Neural cell (in vitro differentiated cells): ENCODE measurements at regions not wholly inside any gene's neighbourhood (a gene's known extent, or its start where the extent isn't known, plus 50 kb on each side); places are given as distances from the start of the nearest gene placed in this dataset.

Experiments
- H2AFZ ChIP-seq: fragments of 200-600, 300-800 bp; sonication (generic), shearing (Covaris generic); 2 replicates; pipeline ENCODE4 v1.6.0; 2014; ENCODE audit warnings: low read depth, mild to moderate bottlenecking, antibody characterized with exemption, low read length, moderate library complexity
- H3F3A ChIP-seq: fragments of 200-600 bp; shearing (Covaris generic); 2 replicates; pipeline ENCODE4 v1.6.1; 2016; ENCODE audit warnings: mild to moderate bottlenecking, moderate library complexity, mixed read lengths, antibody characterized with exemption, low read length; ENCODE audit not compliant: insufficient read depth, poor library complexity, severe bottlenecking
- H3K27ac ChIP-seq: fragments of 200-600, 300-800 bp; sonication (generic), shearing (Covaris generic); 2 replicates; pipeline ENCODE4 v1.5.1; 2014; ENCODE audit warnings: mild to moderate bottlenecking, low read length, moderate library complexity
- H3K27me3 ChIP-seq: fragments of 300-800, 200-600 bp; sonication (generic), shearing (Covaris generic); 2 replicates; pipeline ENCODE4 v1.6.0; 2014; ENCODE audit warnings: mild to moderate bottlenecking, low read depth, low read length, moderate library complexity; ENCODE audit not compliant: insufficient read depth
- H3K36me3 ChIP-seq: fragments of 300-800, 200-600 bp; sonication (generic), shearing (Covaris generic); 2 replicates; pipeline ENCODE4 v1.5.1; 2014; ENCODE audit warnings: mild to moderate bottlenecking, antibody characterized with exemption, low read length, moderate library complexity; ENCODE audit not compliant: insufficient read depth
- H3K4me2 ChIP-seq: fragments of 300-800, 200-600 bp; sonication (generic), shearing (Covaris generic); 2 replicates; pipeline ENCODE4 v1.6.0; 2014; ENCODE audit warnings: mild to moderate bottlenecking, low read length
- H3K4me3 ChIP-seq: fragments of 300-800, 200-600 bp; sonication (generic), shearing (Covaris generic); 2 replicates; pipeline ENCODE4 v1.5.1; 2014; ENCODE audit warnings: mild to moderate bottlenecking, low read length, moderate library complexity
- H3K79me2 ChIP-seq: fragments of 200-600 bp; shearing (Covaris generic); replicated peaks from 2 replicates; pipeline ENCODE4 v1.6.0; 2014; ENCODE audit warnings: mild to moderate bottlenecking, low read length, moderate library complexity; ENCODE audit not compliant: insufficient read depth
- H3K9ac ChIP-seq: fragments of 300-800, 200-600 bp; sonication (generic), shearing (Covaris generic); 2 replicates; pipeline ENCODE4 v1.6.1; 2016; ENCODE audit warnings: mild to moderate bottlenecking, low read length, mixed read lengths
- H3K9me2 ChIP-seq: fragments of 200-600 bp; shearing (Covaris generic); 2 replicates; pipeline ENCODE4 v1.6.1; 2016; ENCODE audit warnings: mild to moderate bottlenecking, low read length, mixed read lengths; ENCODE audit not compliant: insufficient read depth
- H3K9me3 ChIP-seq: fragments of 200-600, 300-800 bp; sonication (generic), shearing (Covaris generic); 2 replicates; pipeline ENCODE4 v1.6.1; 2016; ENCODE audit warnings: mild to moderate bottlenecking, mixed run types, low read length, moderate library complexity, mixed read lengths
- H4K20me1 ChIP-seq: fragments of 200-600 bp; shearing (Covaris generic); 2 replicates; pipeline ENCODE4 v1.6.1; 2016; ENCODE audit warnings: mild to moderate bottlenecking, mixed run types; ENCODE audit not compliant: insufficient read depth
- EP300 ChIP-seq: fragments of 450-650 bp; conservative IDR thresholded peaks from 2 replicates; pipeline ENCODE4 v1.6.1; 2014; ENCODE audit warnings: antibody characterized with exemption, mild to moderate bottlenecking, moderate library complexity; ENCODE audit not compliant: poor library complexity, severe bottlenecking
- EZH2 ChIP-seq: fragments of 200-600, 300-800 bp; shearing (Covaris generic), sonication (generic); IDR thresholded peaks from 2 replicates; pipeline ENCODE4 v1.6.1; 2014; ENCODE audit warnings: antibody characterized with exemption, low read length, borderline replicate concordance, mild to moderate bottlenecking; ENCODE audit not compliant: insufficient read depth, poor library complexity, severe bottlenecking
- MXI1 ChIP-seq: fragments of 450-650 bp; conservative IDR thresholded peaks from 2 replicates; pipeline ENCODE4 v1.6.1; 2014; ENCODE audit warnings: antibody characterized with exemption, mild to moderate bottlenecking; ENCODE audit not compliant: poor library complexity, severe bottlenecking
- POLR2AphosphoS5 ChIP-seq: IDR thresholded peaks from 2 replicates; pipeline ENCODE4 v1.6.1; 2012
- RAD21 ChIP-seq: fragments of 450-650 bp; conservative IDR thresholded peaks from 2 replicates; pipeline ENCODE4 v1.6.1; 2014; ENCODE audit warnings: antibody characterized with exemption, mild to moderate bottlenecking, moderate library complexity
- SMC3 ChIP-seq: fragments of 450-650 bp; conservative IDR thresholded peaks from 2 replicates; pipeline ENCODE4 v1.6.1; 2014; ENCODE audit warnings: antibody characterized with exemption, mild to moderate bottlenecking, moderate library complexity; ENCODE audit not compliant: poor library complexity
- TAF1 ChIP-seq: IDR thresholded peaks from 2 replicates; pipeline ENCODE4 v1.6.1; 2012; ENCODE audit warnings: low read depth
- TF ChIP-seq, protein P1 (sequence below): IDR thresholded peaks from 2 replicates; pipeline ENCODE4 v1.6.1; 2012; ENCODE audit warnings: borderline replicate concordance
- TF ChIP-seq, protein P2 (sequence below): fragments of 450-650 bp; IDR thresholded peaks from 2 replicates; pipeline ENCODE4 v1.5.1; 2014; ENCODE audit warnings: antibody characterized with exemption, mild to moderate bottlenecking, moderate library complexity; ENCODE audit not compliant: poor library complexity, severe bottlenecking

DNA sequence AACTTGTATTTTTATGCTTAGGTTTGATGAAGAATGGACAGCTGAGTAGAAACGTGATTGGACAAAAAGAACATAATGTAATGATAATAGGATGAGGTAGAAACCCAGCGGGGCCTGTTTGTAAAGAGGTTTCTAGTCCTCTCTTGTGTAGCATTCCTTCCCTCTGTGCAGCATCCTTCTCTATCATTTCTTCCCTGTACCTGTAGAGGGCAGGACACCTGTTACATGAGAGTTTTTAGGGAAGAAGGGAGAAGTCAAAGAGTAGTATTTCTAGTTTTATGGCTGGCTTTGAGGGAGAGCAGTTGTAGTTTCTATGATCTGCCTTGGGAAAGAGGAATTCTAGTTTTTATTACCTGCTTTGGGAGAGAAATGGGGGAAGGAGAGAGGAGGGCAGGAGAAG is 162.1 kb upstream of the FST start:
- H3K9me2 ChIP-seq, result no peaks in the 10 kb centered on the region
- H3K79me2 ChIP-seq, result no peaks in the 10 kb centered on the region
- H3F3A ChIP-seq, result no peaks in the 10 kb centered on the region
- no peaks in the 10 kb centered on the region for H3K36me3 ChIP-seq
- TF ChIP-seq POLR2AphosphoS5 (no peak), EP300 (no peak), MXI1 (no peak), SMC3 (no peak), EZH2 (no peak), TAF1 (no peak), RAD21 (no peak)
- TF ChIP-seq, protein P1, sequence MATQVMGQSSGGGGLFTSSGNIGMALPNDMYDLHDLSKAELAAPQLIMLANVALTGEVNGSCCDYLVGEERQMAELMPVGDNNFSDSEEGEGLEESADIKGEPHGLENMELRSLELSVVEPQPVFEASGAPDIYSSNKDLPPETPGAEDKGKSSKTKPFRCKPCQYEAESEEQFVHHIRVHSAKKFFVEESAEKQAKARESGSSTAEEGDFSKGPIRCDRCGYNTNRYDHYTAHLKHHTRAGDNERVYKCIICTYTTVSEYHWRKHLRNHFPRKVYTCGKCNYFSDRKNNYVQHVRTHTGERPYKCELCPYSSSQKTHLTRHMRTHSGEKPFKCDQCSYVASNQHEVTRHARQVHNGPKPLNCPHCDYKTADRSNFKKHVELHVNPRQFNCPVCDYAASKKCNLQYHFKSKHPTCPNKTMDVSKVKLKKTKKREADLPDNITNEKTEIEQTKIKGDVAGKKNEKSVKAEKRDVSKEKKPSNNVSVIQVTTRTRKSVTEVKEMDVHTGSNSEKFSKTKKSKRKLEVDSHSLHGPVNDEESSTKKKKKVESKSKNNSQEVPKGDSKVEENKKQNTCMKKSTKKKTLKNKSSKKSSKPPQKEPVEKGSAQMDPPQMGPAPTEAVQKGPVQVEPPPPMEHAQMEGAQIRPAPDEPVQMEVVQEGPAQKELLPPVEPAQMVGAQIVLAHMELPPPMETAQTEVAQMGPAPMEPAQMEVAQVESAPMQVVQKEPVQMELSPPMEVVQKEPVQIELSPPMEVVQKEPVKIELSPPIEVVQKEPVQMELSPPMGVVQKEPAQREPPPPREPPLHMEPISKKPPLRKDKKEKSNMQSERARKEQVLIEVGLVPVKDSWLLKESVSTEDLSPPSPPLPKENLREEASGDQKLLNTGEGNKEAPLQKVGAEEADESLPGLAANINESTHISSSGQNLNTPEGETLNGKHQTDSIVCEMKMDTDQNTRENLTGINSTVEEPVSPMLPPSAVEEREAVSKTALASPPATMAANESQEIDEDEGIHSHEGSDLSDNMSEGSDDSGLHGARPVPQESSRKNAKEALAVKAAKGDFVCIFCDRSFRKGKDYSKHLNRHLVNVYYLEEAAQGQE, result no peak
- TF ChIP-seq, protein P2, sequence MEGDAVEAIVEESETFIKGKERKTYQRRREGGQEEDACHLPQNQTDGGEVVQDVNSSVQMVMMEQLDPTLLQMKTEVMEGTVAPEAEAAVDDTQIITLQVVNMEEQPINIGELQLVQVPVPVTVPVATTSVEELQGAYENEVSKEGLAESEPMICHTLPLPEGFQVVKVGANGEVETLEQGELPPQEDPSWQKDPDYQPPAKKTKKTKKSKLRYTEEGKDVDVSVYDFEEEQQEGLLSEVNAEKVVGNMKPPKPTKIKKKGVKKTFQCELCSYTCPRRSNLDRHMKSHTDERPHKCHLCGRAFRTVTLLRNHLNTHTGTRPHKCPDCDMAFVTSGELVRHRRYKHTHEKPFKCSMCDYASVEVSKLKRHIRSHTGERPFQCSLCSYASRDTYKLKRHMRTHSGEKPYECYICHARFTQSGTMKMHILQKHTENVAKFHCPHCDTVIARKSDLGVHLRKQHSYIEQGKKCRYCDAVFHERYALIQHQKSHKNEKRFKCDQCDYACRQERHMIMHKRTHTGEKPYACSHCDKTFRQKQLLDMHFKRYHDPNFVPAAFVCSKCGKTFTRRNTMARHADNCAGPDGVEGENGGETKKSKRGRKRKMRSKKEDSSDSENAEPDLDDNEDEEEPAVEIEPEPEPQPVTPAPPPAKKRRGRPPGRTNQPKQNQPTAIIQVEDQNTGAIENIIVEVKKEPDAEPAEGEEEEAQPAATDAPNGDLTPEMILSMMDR, result no peak
- H3K9ac ChIP-seq, result no peak overlapping the region
- H3K4me3 ChIP-seq, result no peak overlapping the region
- H3K27ac ChIP-seq, result no peak overlapping the region
- H3K9me3 ChIP-seq, result no peaks in the 10 kb centered on the region
- H3K27me3 ChIP-seq, result no peaks in the 10 kb centered on the region
- H3K4me2 ChIP-seq, result no peak overlapping the region
- H2AFZ ChIP-seq, result no peak overlapping the region
- H4K20me1 ChIP-seq, result no peaks in the 10 kb centered on the region

DNA sequence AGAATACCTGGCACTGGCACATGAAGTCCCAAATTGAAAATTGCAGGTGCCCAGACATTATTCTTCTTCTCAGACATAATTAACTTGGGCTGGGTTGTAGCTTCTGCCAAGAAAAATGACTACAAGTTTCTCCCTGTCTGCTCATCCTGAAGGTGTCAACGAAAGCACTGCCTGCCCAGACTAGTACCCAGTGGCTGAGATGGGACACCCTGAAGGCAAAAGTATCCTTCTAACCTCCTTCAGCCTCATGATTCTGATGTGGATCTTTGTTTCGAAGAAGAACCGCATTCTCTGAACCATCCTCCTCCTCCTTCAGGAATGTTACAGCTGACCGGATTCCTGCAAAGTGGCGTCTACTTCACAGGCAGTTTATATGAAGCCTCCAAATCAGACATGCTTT is 161.1 kb upstream of the FST start:
- Histone ChIP-seq H3K4me2 (no peak overlapping the region), H2AFZ (no peak overlapping the region)

More for the DNA sequence above, 161.1 kb upstream of the FST start:
- no peak overlapping the region for H3K27ac ChIP-seq
- no peaks in the 10 kb centered on the region for H3K9me2 ChIP-seq
- no peaks in the 10 kb centered on the region for H3F3A ChIP-seq
- no peaks in the 10 kb centered on the region for H3K36me3 ChIP-seq
- H3K9me3 ChIP-seq, result no peaks in the 10 kb centered on the region
- H3K27me3 ChIP-seq, result no peaks in the 10 kb centered on the region
- H4K20me1 ChIP-seq, result no peaks in the 10 kb centered on the region
- TF ChIP-seq MXI1, result no peak
- TF ChIP-seq, protein P2, result no peak
- no peak for TF ChIP-seq EP300
- TF ChIP-seq, protein P1, result no peak
- no peak for TF ChIP-seq RAD21
- TF ChIP-seq TAF1, result no peak
- TF ChIP-seq EZH2, result no peak
- TF ChIP-seq SMC3, result no peak
- TF ChIP-seq POLR2AphosphoS5, result no peak
- H3K79me2 ChIP-seq, result no peaks in the 10 kb centered on the region
- no peak overlapping the region for H3K9ac ChIP-seq
- H3K4me3 ChIP-seq, result no peak overlapping the region
